ENCODE measurements at regions not wholly inside any gene's neighbourhood (a gene's known extent, or its start where the extent isn't known, plus 50 kb on each side); places are given as distances from the start of the nearest gene placed in this dataset.
A peak's percentile ranks its signal among the peaks of the same experiment; 100 is the strongest.

DNA sequence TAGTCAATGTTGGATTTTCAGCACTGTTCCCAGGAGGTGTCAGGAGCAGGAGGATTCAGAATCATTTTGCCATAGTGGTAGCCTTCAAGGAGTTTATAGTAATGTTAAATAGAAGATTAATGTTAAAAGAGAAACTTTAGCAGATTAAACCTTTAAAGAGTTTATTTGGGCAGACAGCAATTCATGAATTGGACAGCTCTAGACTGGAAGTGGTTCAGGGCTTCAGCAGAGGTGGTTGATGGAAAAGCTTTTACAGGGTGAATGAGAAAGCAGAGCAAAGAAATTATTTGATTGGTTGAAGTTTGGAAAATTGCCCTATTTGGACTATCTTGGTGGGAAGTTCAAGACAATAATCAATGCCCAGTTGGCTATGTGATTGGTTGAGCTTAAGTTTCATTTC, 416.6 kb upstream of the TBL1XR1 start:
- POLR2A ChIA-PET: no interaction called here
- CTCF ChIA-PET: no interaction called here
- TF ChIP-seq, protein P1, sequence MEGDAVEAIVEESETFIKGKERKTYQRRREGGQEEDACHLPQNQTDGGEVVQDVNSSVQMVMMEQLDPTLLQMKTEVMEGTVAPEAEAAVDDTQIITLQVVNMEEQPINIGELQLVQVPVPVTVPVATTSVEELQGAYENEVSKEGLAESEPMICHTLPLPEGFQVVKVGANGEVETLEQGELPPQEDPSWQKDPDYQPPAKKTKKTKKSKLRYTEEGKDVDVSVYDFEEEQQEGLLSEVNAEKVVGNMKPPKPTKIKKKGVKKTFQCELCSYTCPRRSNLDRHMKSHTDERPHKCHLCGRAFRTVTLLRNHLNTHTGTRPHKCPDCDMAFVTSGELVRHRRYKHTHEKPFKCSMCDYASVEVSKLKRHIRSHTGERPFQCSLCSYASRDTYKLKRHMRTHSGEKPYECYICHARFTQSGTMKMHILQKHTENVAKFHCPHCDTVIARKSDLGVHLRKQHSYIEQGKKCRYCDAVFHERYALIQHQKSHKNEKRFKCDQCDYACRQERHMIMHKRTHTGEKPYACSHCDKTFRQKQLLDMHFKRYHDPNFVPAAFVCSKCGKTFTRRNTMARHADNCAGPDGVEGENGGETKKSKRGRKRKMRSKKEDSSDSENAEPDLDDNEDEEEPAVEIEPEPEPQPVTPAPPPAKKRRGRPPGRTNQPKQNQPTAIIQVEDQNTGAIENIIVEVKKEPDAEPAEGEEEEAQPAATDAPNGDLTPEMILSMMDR (IDR thresholded peaks at IDR 0.05; ENCODE audit: insufficient read depth, low read length, missing control alignments): no peak
- H3K4me3 ChIP-seq (ENCODE audit: low read depth, low read length): no peak overlapping the region
- DNase-seq (ENCODE audit: low read depth, low spot score): no peak

DNA sequence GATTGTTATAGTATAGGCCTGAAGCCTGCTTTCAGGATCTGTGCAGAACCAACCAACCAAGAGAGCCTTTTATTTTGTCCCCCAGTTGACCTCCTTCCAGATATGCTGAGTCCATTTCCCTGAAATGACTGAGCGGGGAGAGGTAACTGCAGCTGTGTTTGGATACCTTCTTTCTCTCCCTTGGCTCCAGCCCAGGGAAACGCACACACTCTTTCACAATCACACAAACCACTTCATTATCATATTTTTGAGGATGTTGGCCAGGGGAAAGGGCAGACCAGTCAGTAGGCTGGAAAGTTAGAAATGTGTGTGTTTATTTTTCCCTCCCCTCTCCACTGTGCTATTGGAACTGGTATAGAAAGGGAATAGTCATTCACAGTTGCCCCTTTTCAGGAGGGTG, 417.7 kb upstream of the TBL1XR1 start:
- peak; percentile 78 for DNase-seq (ENCODE audit: low read depth, low spot score)
- TF ChIP-seq, protein P1 (IDR thresholded peaks at IDR 0.05; ENCODE audit: insufficient read depth, low read length, missing control alignments): no peak
- POLR2A ChIA-PET: no interaction called here

DNA sequence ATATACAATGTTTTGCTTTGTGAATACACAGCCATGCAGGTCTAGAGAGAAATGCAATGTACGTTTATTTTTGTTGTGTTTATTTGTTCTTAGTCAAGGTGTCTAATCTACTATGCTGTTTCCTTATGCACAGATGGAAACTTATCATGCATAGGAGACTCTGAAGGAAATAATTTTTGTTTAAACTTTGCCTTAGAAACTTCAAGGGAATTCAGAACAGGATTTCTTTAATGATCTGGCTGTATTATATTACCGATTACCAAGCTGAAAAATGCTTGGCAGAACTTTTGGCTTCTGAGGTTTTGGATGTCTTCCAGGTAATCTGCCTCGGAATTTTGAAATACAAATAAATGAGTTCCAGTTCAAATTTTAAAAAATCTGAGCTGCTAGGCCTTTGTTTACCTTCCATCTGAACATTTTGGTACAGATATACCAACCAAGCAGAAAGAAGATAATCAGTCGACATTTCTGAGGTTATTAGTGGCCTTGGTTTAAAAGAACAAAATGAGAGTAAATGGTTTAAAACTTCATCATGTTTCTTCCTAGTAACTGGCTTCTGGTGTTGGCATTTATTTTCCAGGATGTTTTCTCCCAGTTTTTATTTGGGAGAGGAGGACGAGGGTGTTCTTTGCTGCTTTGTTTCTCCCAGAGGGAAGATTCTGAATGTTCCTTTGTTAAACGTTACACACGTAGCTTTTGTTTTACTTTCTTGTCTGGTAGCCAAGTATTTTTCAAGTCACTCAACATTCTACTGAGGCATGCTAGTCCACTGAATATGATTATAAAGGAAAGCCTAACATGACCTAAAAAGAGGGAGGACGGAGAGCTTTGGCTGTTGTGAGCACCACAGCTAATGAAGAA, 421.8 kb upstream of the TBL1XR1 start:
- CTCF ChIA-PET: interaction anchor here (0.7 kb wide), 1 partner anchor 12 kb away, joined by 3 read pairs; no protein-coding TSS in a partner anchor
- POLR2A ChIA-PET: no interaction called here
- H3K4me3 ChIP-seq (ENCODE audit: low read depth, low read length): no peak overlapping the region
- TF ChIP-seq, protein P1 (IDR thresholded peaks at IDR 0.05; ENCODE audit: insufficient read depth, low read length, missing control alignments): no peak
- no peak for DNase-seq (ENCODE audit: low read depth, low spot score)

More for the DNA sequence above, 417.7 kb upstream of the TBL1XR1 start:
- no peak overlapping the region for H3K4me3 ChIP-seq (ENCODE audit: low read depth, low read length)
- CTCF ChIA-PET: interaction anchor here (1.5 kb wide), 1 partner anchor 14 kb away, joined by 4 read pairs; no protein-coding TSS in a partner anchor

DNA sequence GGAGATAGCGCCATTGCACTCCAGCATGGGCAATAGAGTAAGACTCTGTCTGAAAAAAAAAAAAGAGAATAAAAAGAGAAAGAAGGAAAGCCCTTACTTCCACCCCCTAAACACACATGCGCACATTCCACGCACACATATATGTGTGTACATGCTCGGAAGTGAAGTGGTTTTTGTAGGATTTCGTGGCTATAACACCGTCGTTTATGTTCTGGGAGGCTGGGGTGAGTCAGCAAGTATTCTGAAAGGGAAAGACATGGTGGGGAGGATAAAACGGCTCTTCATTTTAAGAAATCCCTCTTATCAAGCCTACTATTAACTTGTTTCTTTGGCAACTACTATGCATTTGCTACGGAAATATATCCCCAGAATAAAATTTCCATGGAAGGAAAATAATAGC, 422.8 kb upstream of the TBL1XR1 start:
- DNase-seq (ENCODE audit: low read depth, low spot score): no peak
- POLR2A ChIA-PET: no interaction called here

DNA sequence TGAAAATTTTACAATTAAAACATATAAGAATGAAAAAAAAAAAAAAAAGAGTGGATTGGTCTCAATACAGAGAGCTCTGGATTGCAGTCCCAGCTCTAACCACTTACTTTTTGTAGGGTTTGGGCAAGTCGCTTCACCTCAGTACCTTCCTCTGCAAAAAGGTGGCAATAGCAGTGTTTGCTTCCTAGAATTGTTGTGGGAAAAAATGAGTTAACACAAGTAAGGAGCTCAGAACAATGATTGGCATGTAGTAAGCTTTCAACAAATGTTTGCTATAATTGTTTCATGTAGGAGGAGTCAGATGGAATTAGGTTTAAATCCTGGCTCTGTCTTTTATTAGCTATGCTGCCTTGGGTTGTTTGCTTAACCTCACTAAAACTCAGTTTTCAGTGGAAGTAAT, 425.2 kb upstream of the TBL1XR1 start:
- CTCF ChIA-PET: interaction anchor here (1.1 kb wide), 1 partner anchor 11 kb away, joined by 3 read pairs; no protein-coding TSS in a partner anchor
- no peak overlapping the region for H3K4me3 ChIP-seq (ENCODE audit: low read depth, low read length)
- TF ChIP-seq, protein P1 (IDR thresholded peaks at IDR 0.05; ENCODE audit: insufficient read depth, low read length, missing control alignments): no peak
- DNase-seq (ENCODE audit: low read depth, low spot score): no peak
- POLR2A ChIA-PET: no interaction called here

More for the DNA sequence above, 422.8 kb upstream of the TBL1XR1 start:
- H3K4me3 ChIP-seq (ENCODE audit: low read depth, low read length): no peak overlapping the region
- TF ChIP-seq, protein P1 (IDR thresholded peaks at IDR 0.05; ENCODE audit: insufficient read depth, low read length, missing control alignments): no peak
- CTCF ChIA-PET: interaction anchor here (0.7 kb wide), 1 partner anchor 11 kb away, joined by 3 read pairs; no protein-coding TSS in a partner anchor

DNA sequence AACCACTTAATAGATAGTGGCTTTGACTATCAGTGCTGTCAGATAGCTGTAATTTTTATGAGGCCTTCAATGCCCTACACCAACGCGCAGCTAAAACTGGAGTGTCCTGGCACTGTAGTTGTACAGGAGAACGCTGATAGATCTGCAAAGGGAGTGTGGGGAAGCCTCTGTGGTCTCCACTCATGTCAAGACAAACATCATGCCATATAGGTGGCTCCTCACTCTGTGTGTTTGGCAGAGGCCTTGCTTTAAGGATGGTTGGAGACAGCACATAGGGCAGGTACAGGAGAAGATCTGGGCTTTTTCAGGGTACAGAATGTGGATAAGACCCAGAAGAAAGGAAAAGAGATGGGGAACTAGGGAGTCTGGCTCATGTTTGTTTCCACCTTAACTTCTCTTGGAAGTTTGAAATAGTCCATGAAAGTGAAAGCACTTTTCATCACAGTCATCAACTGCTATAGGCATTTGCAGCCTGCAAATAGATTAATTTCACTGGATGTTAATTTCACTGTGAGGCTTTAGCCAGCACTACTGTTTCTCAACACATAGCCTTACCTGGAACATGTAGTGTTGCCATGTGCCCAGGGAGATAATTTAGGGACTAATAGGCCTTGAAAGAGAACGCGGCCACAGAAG, 425.8 kb upstream of the TBL1XR1 start:
- no peak overlapping the region for H3K4me3 ChIP-seq (ENCODE audit: low read depth, low read length)
- no peak for DNase-seq (ENCODE audit: low read depth, low spot score)
- ChIA-PET POLR2A (no interaction called here), CTCF (interaction anchor here (1.1 kb wide), 1 partner anchor 11 kb away, joined by 3 read pairs; no protein-coding TSS in a partner anchor)
- TF ChIP-seq, protein P1 (IDR thresholded peaks at IDR 0.05; ENCODE audit: insufficient read depth, low read length, missing control alignments): no peak

Data from AG04449 (cell line).